HFF-Myc (cell line): ENCODE measurements at regions not wholly inside any gene's neighbourhood (a gene's known extent, or its start where the extent isn't known, plus 50 kb on each side); places are given as distances from the start of the nearest gene placed in this dataset.
"Not testable (repeated sequence)": the region's sequence is repeated elsewhere in the genome, so short reads cannot be mapped to it uniquely, and the experiment has no call there.

ENCODE experiments used
- DNase-seq: peaks from one replicate; pipeline ENCODE4 v3.0.0-alpha.2; 2011; ENCODE audit warnings: low read depth; ENCODE audit errors: extremely low read depth
- H3K4me3 ChIP-seq: replicated peaks from 2 replicates; pipeline ENCODE4 v1.5.1; 2011; ENCODE audit warnings: low read depth, mild to moderate bottlenecking, control low read depth, low read length
- CTCF ChIP-seq: IDR thresholded peaks from 2 replicates; pipeline ENCODE4 v1.5.1; 2012; ENCODE audit warnings: mild to moderate bottlenecking, low read depth, low read length, control low read depth; ENCODE audit errors: missing control alignments

- no peak for DNase-seq
- TF ChIP-seq CTCF, result no peak
- no peak overlapping the region for H3K4me3 ChIP-seq
Observed at GRCh38 chr3:170670504-170670903, 84.6 kb upstream of the SLC7A14 start.

DNA sequence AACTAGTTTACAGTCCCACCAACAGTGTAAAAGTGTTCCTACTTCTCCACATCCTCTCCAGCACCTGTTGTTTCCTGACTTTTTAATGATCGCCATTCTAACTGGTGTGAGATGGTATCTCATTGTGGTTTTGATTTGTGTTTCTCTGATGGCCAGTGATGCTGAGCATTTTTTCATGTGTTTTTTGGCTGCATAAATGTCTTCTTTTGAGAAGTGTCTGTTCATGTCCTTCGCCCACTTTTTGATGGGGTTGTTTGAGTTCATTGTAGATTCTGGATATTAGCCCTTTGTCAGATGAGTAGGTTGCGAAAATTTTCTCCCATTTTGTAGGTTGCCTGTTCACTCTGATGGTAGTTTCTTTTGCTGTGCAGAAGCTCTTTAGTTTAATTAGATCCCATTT lies 77.1 kb upstream of the SLC7A14 start:
- H3K4me3 ChIP-seq, DNase-seq: not testable (repeated sequence)

DNA sequence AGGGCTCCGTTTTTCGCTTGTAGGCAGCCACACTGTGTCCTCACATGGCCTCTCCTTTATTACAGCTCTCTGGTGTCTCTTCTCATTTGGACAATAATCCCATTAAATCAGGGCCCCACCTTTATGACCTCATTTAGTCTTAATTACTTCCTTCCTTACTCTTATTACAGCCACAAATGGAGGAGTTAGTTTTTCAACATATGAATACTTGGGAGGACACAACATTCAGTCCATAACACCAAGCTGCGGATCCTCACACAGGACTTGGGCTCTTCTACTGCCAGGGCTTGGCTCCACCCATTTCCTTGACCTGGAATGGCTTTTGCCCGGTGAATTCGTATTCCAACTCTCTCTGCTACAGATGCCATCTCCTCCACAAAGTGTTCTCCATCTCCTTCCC lies 74.3 kb upstream of the SLC7A14 start:
- no peak for DNase-seq
- TF ChIP-seq CTCF, result no peak
- H3K4me3 ChIP-seq, result no peak overlapping the region

DNA sequence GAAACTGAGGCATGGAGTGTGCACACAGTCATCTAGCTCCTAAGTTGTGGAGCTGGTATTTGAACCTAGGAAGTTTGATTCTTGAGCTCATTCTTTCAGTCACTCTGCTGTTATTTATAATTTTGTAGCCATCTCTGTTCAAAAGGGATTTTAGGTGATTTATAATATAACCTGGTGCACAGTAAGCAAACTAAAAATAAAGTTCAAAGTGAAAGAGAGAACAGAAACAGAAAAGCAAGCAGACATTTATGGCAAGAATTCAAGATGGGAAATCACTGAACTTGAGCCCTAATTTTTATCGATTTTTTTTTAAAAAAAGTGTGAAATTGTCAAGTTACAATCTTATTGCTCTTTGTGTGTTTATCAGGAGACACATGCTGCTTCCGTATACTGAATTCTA lies 71.4 kb upstream of the SLC7A14 start:
- no peak for DNase-seq
- TF ChIP-seq CTCF, result no peak
- H3K4me3 ChIP-seq, result no peak overlapping the region

GRCh38 chr3:170656284-170656683 lies 70.4 kb upstream of the SLC7A14 start:
- no peak for DNase-seq
- no peak for TF ChIP-seq CTCF
- H3K4me3 ChIP-seq, result no peak overlapping the region

- H3K4me3 ChIP-seq, result no peak overlapping the region
- no peak for DNase-seq
- TF ChIP-seq CTCF, result no peak
Observed at GRCh38 chr3:170653801-170654200, 67.9 kb upstream of the SLC7A14 start.

GRCh38 chr3:170651260-170651845 lies 65.5 kb upstream of the SLC7A14 start:
- no peak overlapping the region for H3K4me3 ChIP-seq
- no peak for TF ChIP-seq CTCF
- no peak for DNase-seq

DNA sequence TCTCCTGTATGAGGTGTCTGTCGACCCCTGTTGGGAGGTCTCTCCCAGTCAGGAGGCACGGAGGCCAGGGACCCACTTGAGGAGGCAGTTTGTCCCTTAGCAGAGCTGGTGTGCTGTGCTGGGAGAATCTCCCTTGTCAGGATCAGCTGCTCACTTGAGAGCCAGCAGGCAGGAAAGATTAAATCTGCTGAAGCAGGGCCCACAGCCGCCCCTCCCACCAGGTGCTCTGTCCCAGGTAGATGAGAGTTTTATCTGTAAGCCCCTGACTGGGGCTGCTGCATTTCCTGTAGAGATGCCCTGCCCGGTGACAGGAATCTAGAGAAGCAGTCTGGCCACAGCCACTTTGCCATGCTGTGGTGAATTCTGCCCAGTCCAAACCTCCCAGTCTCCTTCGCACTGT lies 64.7 kb upstream of the SLC7A14 start:
- not testable (repeated sequence) for H3K4me3 ChIP-seq, DNase-seq
